GM12878 (cell line): ENCODE measurements at regions not wholly inside any gene's neighbourhood (a gene's known extent, or its start where the extent isn't known, plus 50 kb on each side); places are given as distances from the start of the nearest gene placed in this dataset.

Experiments
- ATAC-seq: fragments of 200-7000 bp; cut with Tn5 transposase; 3 replicates; pipeline ENCODE4 v1.9.1; 2020; ENCODE audit warnings: mild to moderate bottlenecking, moderate library complexity
- BruUV-seq: library from RNA; stranded (reverse); fragments of 400-500 nt; replicated peaks from 2 replicates; lab custom pipeline; 2021; lab: Mats Ljungman, UMichigan
- CTCF ChIA-PET: fragments of 300-600 bp; sonication (Branson Sonifier 250); formaldehyde crosslinking; extraction: SDS; loops from one replicate; lab custom pipeline; 2021; ENCODE audit warnings: inconsistent platforms; lab: Yijun Ruan, JAX
- POLR2A ChIA-PET: fragments of 350-600 bp; formaldehyde crosslinking; extraction: SDS; loops from one replicate; lab custom pipeline; 2021; ENCODE audit warnings: inconsistent platforms; lab: Charles Lee
- RAD21 ChIA-PET: fragments of 300-600 bp; sonication (Branson Sonifier 250); formaldehyde crosslinking; loops from one replicate; lab custom pipeline; 2023; ENCODE audit warnings: antibody characterized with exemption; ENCODE audit not compliant: unreplicated experiment; lab: Charles Lee
- SMC1A ChIA-PET: fragments of 300-600 bp; sonication (Branson Sonifier 250); formaldehyde crosslinking; loops from one replicate; lab custom pipeline; 2023; ENCODE audit not compliant: unreplicated experiment, uncharacterized antibody; lab: Charles Lee
- DNase-seq: peaks from one replicate; pipeline ENCODE4 v3.0.0-alpha.2; 2011; ENCODE audit warnings: low read depth, low spot score
- FAIRE-seq: peaks from 3 replicates; lab custom pipeline; 2011; peaks lifted over from hg19 to GRCh38; lab: Jason Lieb, UNC
- H2AFZ ChIP-seq: 2 replicates; pipeline ENCODE4 v1.6.0; 2011; ENCODE audit warnings: low read depth, low read length, control low read depth; ENCODE audit not compliant: control insufficient read depth
- H3K27ac ChIP-seq: 2 replicates; pipeline ENCODE4 v1.5.1; 2011; ENCODE audit warnings: control low read depth; ENCODE audit not compliant: control insufficient read depth, insufficient read depth
- H3K27me3 ChIP-seq, 2 experiments: replicated peaks in 1 of 2; 2 replicates each; pipeline versions ENCODE4 v1.6.0 to v1.6.1; 2011; ENCODE audit warnings: low read length in 1 of 2; ENCODE audit not compliant: control insufficient read depth in 2 of 2, insufficient read depth in 2 of 2
- H3K36me3 ChIP-seq, 2 experiments: 2 replicates each; pipeline ENCODE4 v1.5.1; 2011; ENCODE audit warnings: low read length in 1 of 2; ENCODE audit not compliant: control insufficient read depth in 2 of 2, insufficient read depth in 2 of 2
- H3K4me1 ChIP-seq: 2 replicates; pipeline ENCODE4 v1.6.1; 2011; ENCODE audit warnings: mild to moderate bottlenecking, low read length, moderate library complexity, mixed read lengths; ENCODE audit not compliant: control insufficient read depth, insufficient read depth
- H3K4me2 ChIP-seq: 2 replicates; pipeline ENCODE4 v1.6.0; 2011; ENCODE audit warnings: control low read depth; ENCODE audit not compliant: control insufficient read depth, insufficient read depth
- H3K4me3 ChIP-seq: fragments of 200-600 bp; sonication (generic); 2 replicates; pipeline ENCODE4 v1.5.1; 2016
- H3K79me2 ChIP-seq: 2 replicates; pipeline ENCODE4 v1.6.0; 2011; ENCODE audit warnings: low read length; ENCODE audit not compliant: control insufficient read depth, insufficient read depth
- H3K9ac ChIP-seq: 2 replicates; pipeline ENCODE4 v1.8.0; 2011; ENCODE audit warnings: low read length, control low read depth, mixed read lengths; ENCODE audit not compliant: control insufficient read depth, insufficient read depth
- H3K9me3 ChIP-seq: replicated peaks from 3 replicates; pipeline ENCODE4 v1.5.1; 2011; ENCODE audit warnings: mild to moderate bottlenecking, low read length; ENCODE audit not compliant: control insufficient read depth, insufficient read depth
- H4K20me1 ChIP-seq: 2 replicates; pipeline ENCODE4 v1.6.0; 2011; ENCODE audit not compliant: control insufficient read depth, insufficient read depth
- BHLHE40 ChIP-seq, 2 experiments: fragments of 450-650 bp in 1 of 2; IDR thresholded peaks; 2 replicates each; pipeline ENCODE4 v1.6.1; 2011 to 2017; ENCODE audit warnings: low read depth in 2 of 2, borderline replicate concordance in 1 of 2, improper control_type of control experiment in 1 of 2, low read length in 1 of 2, mild to moderate bottlenecking in 1 of 2
- IKZF1 ChIP-seq: fragments of 450-650 bp; conservative IDR thresholded peaks from 2 replicates; pipeline ENCODE4 v1.6.1; 2017; ENCODE audit warnings: antibody characterized with exemption, mild to moderate bottlenecking
- IRF4 ChIP-seq: IDR thresholded peaks from 2 replicates; pipeline ENCODE4 v1.6.1; 2011; ENCODE audit warnings: low read depth, low read length
- MEF2B ChIP-seq: fragments of 450-650 bp; IDR thresholded peaks from 2 replicates; pipeline ENCODE4 v1.6.1; 2018; ENCODE audit warnings: mild to moderate bottlenecking, moderate library complexity; ENCODE audit not compliant: partially characterized antibody, poor library complexity, severe bottlenecking
- MLLT1 ChIP-seq: fragments of 450-650 bp; IDR thresholded peaks from 2 replicates; pipeline ENCODE4 v1.6.1; 2016; ENCODE audit warnings: mild to moderate bottlenecking
- NR2F1 ChIP-seq: fragments of 450-650 bp; conservative IDR thresholded peaks from 2 replicates; pipeline ENCODE4 v1.6.1; 2017; ENCODE audit warnings: mild to moderate bottlenecking
- PML ChIP-seq: IDR thresholded peaks from 2 replicates; pipeline ENCODE4 v1.6.1; 2012; ENCODE audit warnings: low read length, inconsistent platforms
- POLR2A ChIP-seq: IDR thresholded peaks from 2 replicates; pipeline ENCODE4 v1.6.1; 2011; ENCODE audit warnings: low read depth, mild to moderate bottlenecking, low read length
- RELA ChIP-seq: fragments of 450-650 bp; IDR thresholded peaks from 2 replicates; pipeline ENCODE4 v1.8.0; 2014; ENCODE audit warnings: borderline replicate concordance; ENCODE audit not compliant: partially characterized antibody
- SIN3A ChIP-seq: IDR thresholded peaks from 2 replicates; pipeline ENCODE4 v1.6.1; 2012; ENCODE audit warnings: low read depth, low read length, improper control_type of control experiment
- SIX5 ChIP-seq: IDR thresholded peaks from 2 replicates; pipeline ENCODE4 v1.6.1; 2011; ENCODE audit warnings: mild to moderate bottlenecking, low read depth, low read length, moderate library complexity; ENCODE audit not compliant: severe bottlenecking
- STAT1 ChIP-seq: fragments of 450-650 bp; conservative IDR thresholded peaks from 2 replicates; pipeline ENCODE4 v1.6.1; 2014; ENCODE audit warnings: antibody characterized with exemption, mild to moderate bottlenecking
- ZNF384 ChIP-seq: IDR thresholded peaks from 2 replicates; pipeline ENCODE4 v1.6.1; 2012; ENCODE audit warnings: low read depth, mild to moderate bottlenecking, low read length, improper control_type of control experiment, borderline replicate concordance
- in situ Hi-C: fragments of 300-500 bp; cut with MboI; formaldehyde crosslinking; loops from 9 replicates; pipeline ENCODE4 v1.14.3; 2018; ENCODE audit warnings: mixed read lengths
- intact Hi-C: fragments of 100-400 bp; cut with micrococcal nuclease; formaldehyde crosslinking; loops from one replicate; pipeline ENCODE4 v1.14.2; 2022; ENCODE audit not compliant: unreplicated experiment

GRCh38 chr21:27286760-27287159 is 319.9 kb upstream of the ADAMTS5 start:
- H3K4me2 ChIP-seq = no peak overlapping the region
- TF ChIP-seq NR2F1 (no peak), STAT1 (no peak), POLR2A (no peak), SIN3A (no peak), MEF2B (no peak), RELA (no peak), SIX5 (no peak), IRF4 (no peak), IKZF1 (no peak), MLLT1 (no peak), PML (no peak), BHLHE40 (IDR thresholded peaks at IDR 0.05; ENCODE audit: borderline replicate concordance in 1 of 2, low read depth in 2 of 2, low read length in 1 of 2) (no peak), ZNF384 (no peak)
- TF ChIP-seq, all 136 proteins: peak for 0
- Histone ChIP-seq H3K4me1 (no peaks in the 10 kb centered on the region), H3K9me3 (no peaks in the 10 kb centered on the region), H3K79me2 (no peaks in the 10 kb centered on the region), H3K27ac (no peak overlapping the region), H3K27me3 (no peaks in the 10 kb centered on the region), H3K36me3 (no peaks in the 10 kb centered on the region), H2AFZ (no peak overlapping the region), H4K20me1 (no peaks in the 10 kb centered on the region), H3K9ac (no peak overlapping the region), H3K4me3 (no peak overlapping the region)
- ChIA-PET RAD21 (no interaction called here), SMC1A (no interaction called here), POLR2A (no interaction called here), CTCF (no interaction called here)
- BruUV-seq = no TSS peak
- FAIRE-seq (no peak), ATAC-seq (no peak), DNase-seq (no peak)
- intact Hi-C loops = no loop called here
- in situ Hi-C loops = no loop called here
